ENCODE measurements at regions not wholly inside any gene's neighbourhood (a gene's known extent, or its start where the extent isn't known, plus 50 kb on each side); places are given as distances from the start of the nearest gene placed in this dataset.

GRCh38 chr18:61001138-61001537, 332.1 kb upstream of the CDH20 start:
- H3K4me2 ChIP-seq (ENCODE audit: insufficient read depth in 1 of 2, low read depth in 2 of 2, low read length in 2 of 2) = no peak overlapping the region
- CTCF ChIA-PET (ENCODE audit: partially characterized antibody) = interaction anchor here (1.6 kb wide), 1 partner anchor 10 kb away, joined by 5 read pairs; no protein-coding TSS in a partner anchor
- FAIRE-seq = no peak
- TF ChIP-seq POU5F1 (IDR thresholded peaks at IDR 0.05; ENCODE audit: low read depth, low read length) (no peak), RNF2 (IDR thresholded peaks at IDR 0.05; ENCODE audit: borderline replicate concordance, low read depth, low read length, missing control alignments, poor library complexity, severe bottlenecking) (no peak), JUND (IDR thresholded peaks at IDR 0.05; ENCODE audit: low read length) (no peak), GABPA (IDR thresholded peaks at IDR 0.05; ENCODE audit: borderline replicate concordance, insufficient read depth, low read length) (no peak), EP300 (IDR thresholded peaks at IDR 0.05; ENCODE audit: borderline replicate concordance in 1 of 2, low read depth in 2 of 2, low read length in 2 of 2) (no peak), CBX5 (IDR thresholded peaks at IDR 0.05; ENCODE audit: low read depth, low read length) (no peak), E2F6 (IDR thresholded peaks at IDR 0.05) (no peak), EZH2 (IDR thresholded peaks at IDR 0.05; ENCODE audit: low read depth, low read length, severe bottlenecking) (no peak), KDM5A (IDR thresholded peaks at IDR 0.05; ENCODE audit: low read length) (no peak), MAFK (IDR thresholded peaks at IDR 0.05; ENCODE audit: low read depth, low read length) (no peak), RFX5 (IDR thresholded peaks at IDR 0.05; ENCODE audit: borderline replicate concordance, low read depth, low read length) (no peak), YY1 (IDR thresholded peaks at IDR 0.05; ENCODE audit: low read depth, low read length) (no peak), HDAC2 (IDR thresholded peaks at IDR 0.05; ENCODE audit: borderline replicate concordance in 1 of 2, low read depth in 2 of 2, low read length in 2 of 2) (no peak)

More at GRCh38 chr18:61001138-61001537, 332.1 kb upstream of the CDH20 start:
- Histone ChIP-seq H2BK20ac (ENCODE audit: low read length) (no peak overlapping the region), H3K23me2 (ENCODE audit: low read depth, low read length) (no peaks in the 10 kb centered on the region), H2BK5ac (ENCODE audit: low read depth, low read length) (no peak overlapping the region), H3K4ac (replicated peaks; ENCODE audit: insufficient read length, low read depth, low read length) (no peak overlapping the region), H3K4me3 (ENCODE audit: extremely low read depth in 1 of 4, insufficient read depth in 2 of 4, low read depth in 3 of 4, low read length in 4 of 4) (no peak overlapping the region), H3K18ac (ENCODE audit: extremely low read depth, low read length) (no peak overlapping the region), H3K36me3 (ENCODE audit: control insufficient read depth in 2 of 4, insufficient read depth in 4 of 4, low read length in 3 of 4) (no peaks in the 10 kb centered on the region), H3K79me2 (ENCODE audit: control insufficient read depth in 1 of 2, insufficient read depth in 2 of 2, low read length in 2 of 2) (no peaks in the 10 kb centered on the region), H3K9ac (replicated peaks in 1 of 4; ENCODE audit: extremely low read depth in 1 of 4, low read depth in 3 of 4, low read length in 3 of 4) (no peak overlapping the region), H4K91ac (replicated peaks; ENCODE audit: insufficient read length, low read length) (no peak overlapping the region), H3K9me3 (ENCODE audit: insufficient read depth in 2 of 2, low read depth in 1 of 2, low read length in 1 of 2) (no peaks in the 10 kb centered on the region), H2AFZ (ENCODE audit: low read length) (no peak overlapping the region), H4K20me1 (replicated peaks in 1 of 2; ENCODE audit: control insufficient read depth in 1 of 2, insufficient read depth in 2 of 2, low read length in 2 of 2) (no peaks in the 10 kb centered on the region), H3K27me3 (replicated peaks in 1 of 4; ENCODE audit: control insufficient read depth in 3 of 4, extremely low read depth in 1 of 4, insufficient read depth in 3 of 4, low read length in 3 of 4) (no peaks in the 10 kb centered on the region), H3K56ac (replicated peaks; ENCODE audit: insufficient read length, low read depth, low read length) (no peak overlapping the region), H2BK15ac (ENCODE audit: low read length) (no peak overlapping the region), H2AK5ac (ENCODE audit: low read depth, low read length) (no peak overlapping the region), H2BK12ac (ENCODE audit: low read depth, low read length) (no peak overlapping the region), H3K79me1 (ENCODE audit: low read depth, low read length) (no peaks in the 10 kb centered on the region), H4K5ac (ENCODE audit: insufficient read length, low read depth, low read length) (no peak overlapping the region), H3K23ac (ENCODE audit: insufficient read length) (no peak overlapping the region), H3K27ac (ENCODE audit: low read depth, low read length) (no peak overlapping the region), H2BK120ac (replicated peaks; ENCODE audit: low read depth, low read length) (no peak overlapping the region), H4K8ac (ENCODE audit: extremely low read depth, insufficient read depth, low read length) (no peak overlapping the region), H3K14ac (ENCODE audit: insufficient read length) (no peak overlapping the region), H3K4me1 (replicated peaks in 1 of 4; ENCODE audit: control insufficient read depth in 3 of 4, insufficient read depth in 4 of 4, low read length in 3 of 4) (no peaks in the 10 kb centered on the region)
- no peak for DNase-seq (ENCODE audit: low read depth in 1 of 2, low spot score in 2 of 2)
- WGBS, 2 experiments (ENCODE audit: extremely low coverage in 1 of 2, insufficient coverage in 1 of 2, insufficient read length in 1 of 2, insufficient replicate concordance in 2 of 2, low coverage in 1 of 2, low lambda C conversion rate in 2 of 2, missing lambda C conversion rate in 1 of 2) = 94% methylated on average over 2 of the region's 2 CpGs; no CpG with 5 or more reads in 1 of the 2 experiments
- POLR2A ChIA-PET (ENCODE audit: partially characterized antibody) = no interaction called here

Data from H1 (cell line).